GM12878 (cell line): ENCODE measurements at regions not wholly inside any gene's neighbourhood (a gene's known extent, or its start where the extent isn't known, plus 50 kb on each side); places are given as distances from the start of the nearest gene placed in this dataset.
"Not testable (repeated sequence)": the region's sequence is repeated elsewhere in the genome, so short reads cannot be mapped to it uniquely, and the experiment has no call there.

Experiments used
- ATAC-seq: fragments of 200-7000 bp; cut with Tn5 transposase; 3 replicates; pipeline ENCODE4 v1.9.1; 2020; ENCODE audit warnings: mild to moderate bottlenecking, moderate library complexity
- BruUV-seq: library from RNA; stranded (reverse); fragments of 400-500 nt; replicated peaks from 2 replicates; lab custom pipeline; 2021; lab: Mats Ljungman, UMichigan
- CTCF ChIA-PET: fragments of 300-600 bp; sonication (Branson Sonifier 250); formaldehyde crosslinking; extraction: SDS; loops from one replicate; lab custom pipeline; 2021; ENCODE audit warnings: inconsistent platforms; lab: Yijun Ruan, JAX
- POLR2A ChIA-PET: fragments of 350-600 bp; formaldehyde crosslinking; extraction: SDS; loops from one replicate; lab custom pipeline; 2021; ENCODE audit warnings: inconsistent platforms; lab: Charles Lee
- RAD21 ChIA-PET: fragments of 300-600 bp; sonication (Branson Sonifier 250); formaldehyde crosslinking; loops from one replicate; lab custom pipeline; 2023; ENCODE audit warnings: antibody characterized with exemption; ENCODE audit not compliant: unreplicated experiment; lab: Charles Lee
- SMC1A ChIA-PET: fragments of 300-600 bp; sonication (Branson Sonifier 250); formaldehyde crosslinking; loops from one replicate; lab custom pipeline; 2023; ENCODE audit not compliant: unreplicated experiment, uncharacterized antibody; lab: Charles Lee
- DNase-seq: peaks from one replicate; pipeline ENCODE4 v3.0.0-alpha.2; 2011; ENCODE audit warnings: low read depth, low spot score
- FAIRE-seq: peaks from 3 replicates; lab custom pipeline; 2011; peaks lifted over from hg19 to GRCh38; lab: Jason Lieb, UNC
- H2AFZ ChIP-seq: 2 replicates; pipeline ENCODE4 v1.6.0; 2011; ENCODE audit warnings: low read depth, low read length, control low read depth; ENCODE audit not compliant: control insufficient read depth
- H3K27ac ChIP-seq: 2 replicates; pipeline ENCODE4 v1.5.1; 2011; ENCODE audit warnings: control low read depth; ENCODE audit not compliant: control insufficient read depth, insufficient read depth
- H3K27me3 ChIP-seq, 2 experiments: replicated peaks in 1 of 2; 2 replicates each; pipeline versions ENCODE4 v1.6.0 to v1.6.1; 2011; ENCODE audit warnings: low read length in 1 of 2; ENCODE audit not compliant: control insufficient read depth in 2 of 2, insufficient read depth in 2 of 2
- H3K36me3 ChIP-seq, 2 experiments: 2 replicates each; pipeline ENCODE4 v1.5.1; 2011; ENCODE audit warnings: low read length in 1 of 2; ENCODE audit not compliant: control insufficient read depth in 2 of 2, insufficient read depth in 2 of 2
- H3K4me1 ChIP-seq: 2 replicates; pipeline ENCODE4 v1.6.1; 2011; ENCODE audit warnings: mild to moderate bottlenecking, low read length, moderate library complexity, mixed read lengths; ENCODE audit not compliant: control insufficient read depth, insufficient read depth
- H3K4me2 ChIP-seq: 2 replicates; pipeline ENCODE4 v1.6.0; 2011; ENCODE audit warnings: control low read depth; ENCODE audit not compliant: control insufficient read depth, insufficient read depth
- H3K4me3 ChIP-seq: fragments of 200-600 bp; sonication (generic); 2 replicates; pipeline ENCODE4 v1.5.1; 2016
- H3K79me2 ChIP-seq: 2 replicates; pipeline ENCODE4 v1.6.0; 2011; ENCODE audit warnings: low read length; ENCODE audit not compliant: control insufficient read depth, insufficient read depth
- H3K9ac ChIP-seq: 2 replicates; pipeline ENCODE4 v1.8.0; 2011; ENCODE audit warnings: low read length, control low read depth, mixed read lengths; ENCODE audit not compliant: control insufficient read depth, insufficient read depth
- H3K9me3 ChIP-seq: replicated peaks from 3 replicates; pipeline ENCODE4 v1.5.1; 2011; ENCODE audit warnings: mild to moderate bottlenecking, low read length; ENCODE audit not compliant: control insufficient read depth, insufficient read depth
- H4K20me1 ChIP-seq: 2 replicates; pipeline ENCODE4 v1.6.0; 2011; ENCODE audit not compliant: control insufficient read depth, insufficient read depth
- ESRRA ChIP-seq: IDR thresholded peaks from 2 replicates; pipeline ENCODE4 v1.6.1; 2012; ENCODE audit warnings: mild to moderate bottlenecking, low read length, improper control_type of control experiment
- YBX1 ChIP-seq: fragments of 450-650 bp; IDR thresholded peaks from 2 replicates; pipeline ENCODE4 v1.6.1; 2016; ENCODE audit warnings: antibody characterized with exemption
- WGBS: methylation state at CpG from one replicate; pipeline ENCODE4 v1.1.6; 2016; ENCODE audit warnings: low lambda C conversion rate; ENCODE audit not compliant: insufficient replicate concordance, insufficient coverage; ENCODE audit errors: missing lambda C conversion rate; 5-methylcytosine and 5-hydroxymethylcytosine counted together
- in situ Hi-C: fragments of 300-500 bp; cut with MboI; formaldehyde crosslinking; loops from 9 replicates; pipeline ENCODE4 v1.14.3; 2018; ENCODE audit warnings: mixed read lengths
- intact Hi-C: fragments of 100-400 bp; cut with micrococcal nuclease; formaldehyde crosslinking; loops from one replicate; pipeline ENCODE4 v1.14.2; 2022; ENCODE audit not compliant: unreplicated experiment

- ATAC-seq (no peak), DNase-seq (no peak), FAIRE-seq (peak; percentile 13)
- CTCF ChIA-PET: no interaction called here
- in situ Hi-C loops (no loop called here), intact Hi-C loops (no loop called here)
- BruUV-seq: no TSS peak
- WGBS: 67% methylated on average over 4 of the region's 4 CpGs
- RAD21 ChIA-PET: no interaction called here
- H3K36me3 ChIP-seq: no peaks in the 10 kb centered on the region
- H3K27ac ChIP-seq: no peak overlapping the region
- SMC1A ChIA-PET: no interaction called here
- no peak overlapping the region for H3K4me2 ChIP-seq
- TF ChIP-seq ESRRA: no peak
- TF ChIP-seq YBX1: no peak
- TF ChIP-seq, all 136 proteins: peak for 0
- Histone ChIP-seq H3K27me3 (no peaks in the 10 kb centered on the region), H3K4me3 (no peak overlapping the region), H3K9ac (no peak overlapping the region), H3K9me3 (no peaks in the 10 kb centered on the region), H3K4me1 (no peaks in the 10 kb centered on the region), H2AFZ (no peak overlapping the region), H4K20me1 (no peaks in the 10 kb centered on the region), H3K79me2 (no peaks in the 10 kb centered on the region)
- POLR2A ChIA-PET: no interaction called here
Observed at GRCh38 chr5:98231089-98231488, 542.4 kb upstream of the RGMB start.

GRCh38 chr5:98237794-98238193, 535.7 kb upstream of the RGMB start:
- POLR2A ChIA-PET, H3K4me1 ChIP-seq, H3K9ac ChIP-seq, FAIRE-seq, H3K79me2 ChIP-seq, DNase-seq, RAD21 ChIA-PET, H3K4me3 ChIP-seq, in situ Hi-C loops, H2AFZ ChIP-seq, CTCF ChIA-PET, H3K9me3 ChIP-seq, ATAC-seq, SMC1A ChIA-PET, BruUV-seq, H3K36me3 ChIP-seq, H3K4me2 ChIP-seq, intact Hi-C loops, H3K27me3 ChIP-seq, H4K20me1 ChIP-seq, H3K27ac ChIP-seq: not testable (repeated sequence)
- WGBS: 19% methylated on average over 5 of the region's 5 CpGs
